ENCODE measurements at regions not wholly inside any gene's neighbourhood (a gene's known extent, or its start where the extent isn't known, plus 50 kb on each side); places are given as distances from the start of the nearest gene placed in this dataset.

DNA sequence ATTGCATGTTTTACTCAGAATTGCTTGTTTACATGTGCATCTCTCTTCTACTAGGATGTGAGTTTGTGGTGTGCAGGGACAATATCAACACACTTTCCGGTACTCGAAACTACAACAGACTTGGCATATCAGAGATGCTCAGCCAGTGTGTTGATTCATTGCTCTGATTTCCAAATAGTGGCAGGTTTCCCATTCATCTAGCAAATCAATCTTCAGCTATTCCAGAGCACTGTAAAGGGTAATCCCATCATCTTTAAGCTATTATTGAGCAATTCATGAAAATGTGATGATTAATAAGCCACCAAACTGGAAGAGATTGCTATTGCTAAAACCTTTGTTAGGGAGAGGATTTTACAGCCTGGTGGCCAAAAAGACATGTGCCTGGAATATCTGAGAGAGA, 574.2 kb upstream of the CPEB2 start:
- DNase-seq (ENCODE audit: low spot score), result no peak
- TF ChIP-seq EZH2phosphoT487 (IDR thresholded peaks at IDR 0.05) (no peak), EZH2 (IDR thresholded peaks at IDR 0.05) (no peak)
- TF ChIP-seq, protein P1, sequence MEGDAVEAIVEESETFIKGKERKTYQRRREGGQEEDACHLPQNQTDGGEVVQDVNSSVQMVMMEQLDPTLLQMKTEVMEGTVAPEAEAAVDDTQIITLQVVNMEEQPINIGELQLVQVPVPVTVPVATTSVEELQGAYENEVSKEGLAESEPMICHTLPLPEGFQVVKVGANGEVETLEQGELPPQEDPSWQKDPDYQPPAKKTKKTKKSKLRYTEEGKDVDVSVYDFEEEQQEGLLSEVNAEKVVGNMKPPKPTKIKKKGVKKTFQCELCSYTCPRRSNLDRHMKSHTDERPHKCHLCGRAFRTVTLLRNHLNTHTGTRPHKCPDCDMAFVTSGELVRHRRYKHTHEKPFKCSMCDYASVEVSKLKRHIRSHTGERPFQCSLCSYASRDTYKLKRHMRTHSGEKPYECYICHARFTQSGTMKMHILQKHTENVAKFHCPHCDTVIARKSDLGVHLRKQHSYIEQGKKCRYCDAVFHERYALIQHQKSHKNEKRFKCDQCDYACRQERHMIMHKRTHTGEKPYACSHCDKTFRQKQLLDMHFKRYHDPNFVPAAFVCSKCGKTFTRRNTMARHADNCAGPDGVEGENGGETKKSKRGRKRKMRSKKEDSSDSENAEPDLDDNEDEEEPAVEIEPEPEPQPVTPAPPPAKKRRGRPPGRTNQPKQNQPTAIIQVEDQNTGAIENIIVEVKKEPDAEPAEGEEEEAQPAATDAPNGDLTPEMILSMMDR (IDR thresholded peaks at IDR 0.05), result no peak
- Histone ChIP-seq H2AFZ (replicated peaks) (no peak overlapping the region), H3K9ac (no peak overlapping the region), H3F3A (ENCODE audit: low read depth) (no peaks in the 10 kb centered on the region), H4K20me1 (ENCODE audit: low read depth) (no peaks in the 10 kb centered on the region), H3K4me1 (no peaks in the 10 kb centered on the region), H3K79me2 (ENCODE audit: low read depth) (no peaks in the 10 kb centered on the region), H3K4me2 (no peak overlapping the region), H3K4me3 (no peak overlapping the region), H3K9me3 (ENCODE audit: low read depth) (no peaks in the 10 kb centered on the region), H3K27me3 (no peaks in the 10 kb centered on the region), H3K36me3 (no peaks in the 10 kb centered on the region), H3K27ac (no peak overlapping the region)
- H3K9me3 Mint-ChIP-seq, result peaks cover 8% of the 10 kb centered on the region
- no peaks in the 10 kb centered on the region for H3K36me3 Mint-ChIP-seq
- peaks cover 2% of the 10 kb centered on the region for H3K27me3 Mint-ChIP-seq (ENCODE audit: insufficient read depth, low read depth)
- no peaks in the 10 kb centered on the region for H3K4me1 Mint-ChIP-seq
- no peak overlapping the region for H3K27ac Mint-ChIP-seq
- H3K4me3 Mint-ChIP-seq, result no peak overlapping the region

DNA sequence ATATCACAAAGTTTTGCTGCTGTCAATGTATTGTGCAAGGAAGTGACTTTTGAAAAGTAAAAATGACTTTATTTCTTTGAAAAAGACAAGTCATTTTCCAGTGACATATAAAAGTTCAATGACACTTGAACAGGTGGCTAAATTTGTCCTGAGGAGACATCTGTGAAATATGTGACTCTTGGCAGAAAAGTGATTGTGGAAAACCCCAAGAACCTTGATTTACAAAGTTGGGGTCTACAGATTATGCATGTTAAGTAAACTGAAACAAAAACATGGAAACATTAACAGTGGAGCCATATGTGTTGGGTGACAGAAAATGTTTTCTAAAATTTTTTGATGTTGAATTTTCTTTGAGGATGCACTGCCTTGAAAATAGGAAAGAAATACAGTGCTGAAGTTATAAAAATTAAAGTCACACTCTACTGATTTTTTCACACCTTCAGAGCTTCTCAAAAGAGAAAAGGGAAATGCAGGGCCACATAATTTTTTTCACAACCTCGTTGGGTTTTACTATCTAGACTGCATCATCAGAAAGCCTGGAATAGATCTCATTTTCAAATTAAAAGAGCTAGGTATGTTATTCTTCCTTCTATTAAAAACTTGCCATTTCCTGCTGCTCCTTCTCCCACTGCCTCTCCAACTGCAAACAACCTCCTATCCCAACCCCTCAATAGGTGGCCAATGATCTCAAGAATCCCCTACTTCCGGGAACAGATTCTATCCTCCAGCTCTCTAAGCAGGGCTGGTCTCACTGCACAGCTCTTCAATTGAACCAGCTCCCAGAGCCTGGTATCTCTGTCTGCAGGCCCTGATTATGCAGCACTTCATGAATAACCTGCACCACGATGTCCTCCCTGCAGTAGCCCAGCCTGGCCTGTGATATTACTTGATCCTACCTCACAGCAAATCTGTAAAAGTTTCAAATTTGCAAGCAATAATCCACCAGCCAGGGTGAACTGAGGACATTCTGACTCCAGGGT, 570.8 kb upstream of the CPEB2 start:
- H3K4me1 ChIP-seq, result no peaks in the 10 kb centered on the region
- Mint-ChIP-seq H3K4me3 (no peak overlapping the region), H3K4me1 (no peaks in the 10 kb centered on the region), H3K27ac (no peak overlapping the region), H3K36me3 (no peaks in the 10 kb centered on the region), H3K9me3 (peaks cover 5% of the 10 kb centered on the region), H3K27me3 (ENCODE audit: insufficient read depth, low read depth) (peaks cover 2% of the 10 kb centered on the region)
- H3F3A ChIP-seq (ENCODE audit: low read depth), result no peaks in the 10 kb centered on the region
- no peak overlapping the region for H3K9ac ChIP-seq
- TF ChIP-seq EZH2phosphoT487 (IDR thresholded peaks at IDR 0.05) (no peak), EZH2 (IDR thresholded peaks at IDR 0.05) (no peak)
- TF ChIP-seq, protein P1 (IDR thresholded peaks at IDR 0.05), result no peak
- H3K27ac ChIP-seq, result no peak overlapping the region
- no peak overlapping the region for H3K4me3 ChIP-seq
- no peaks in the 10 kb centered on the region for H4K20me1 ChIP-seq (ENCODE audit: low read depth)
- H3K9me3 ChIP-seq (ENCODE audit: low read depth), result no peaks in the 10 kb centered on the region
- no peaks in the 10 kb centered on the region for H3K36me3 ChIP-seq
- H3K27me3 ChIP-seq, result no peaks in the 10 kb centered on the region
- H3K4me2 ChIP-seq, result no peak overlapping the region
- peak overlapping the region; percentile 82 for H2AFZ ChIP-seq (replicated peaks)
- no peak for DNase-seq (ENCODE audit: low spot score)
- no peaks in the 10 kb centered on the region for H3K79me2 ChIP-seq (ENCODE audit: low read depth)

DNA sequence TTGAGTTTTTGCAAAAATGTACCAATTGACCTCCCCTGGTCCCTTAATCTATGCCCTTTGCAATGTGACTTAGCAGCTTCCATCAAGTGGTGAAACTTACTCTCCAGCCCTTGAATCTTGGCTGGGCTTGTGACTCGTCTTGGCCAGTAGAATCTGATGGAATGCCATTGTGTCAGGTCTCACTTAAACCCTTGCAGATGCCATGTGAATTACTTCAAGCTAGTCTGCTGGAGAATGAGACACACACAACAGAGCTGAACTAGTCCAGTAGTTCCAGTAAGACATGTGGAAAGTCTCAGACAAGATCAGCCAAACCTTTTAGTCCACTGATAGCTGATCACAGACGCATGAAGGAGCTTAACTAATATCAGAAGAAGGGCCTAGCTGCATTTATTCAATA, 567.8 kb upstream of the CPEB2 start:
- H3K27ac Mint-ChIP-seq, result no peak overlapping the region
- Histone ChIP-seq H3K4me1 (no peaks in the 10 kb centered on the region), H3K79me2 (ENCODE audit: low read depth) (no peaks in the 10 kb centered on the region), H3K4me3 (no peak overlapping the region), H3K4me2 (no peak overlapping the region), H3K36me3 (no peaks in the 10 kb centered on the region), H4K20me1 (ENCODE audit: low read depth) (no peaks in the 10 kb centered on the region), H3K27me3 (no peaks in the 10 kb centered on the region), H3K9ac (no peak overlapping the region), H2AFZ (replicated peaks) (no peak overlapping the region), H3K27ac (no peak overlapping the region), H3K9me3 (ENCODE audit: low read depth) (no peaks in the 10 kb centered on the region), H3F3A (ENCODE audit: low read depth) (no peaks in the 10 kb centered on the region)
- no peaks in the 10 kb centered on the region for H3K27me3 Mint-ChIP-seq (ENCODE audit: insufficient read depth, low read depth)
- H3K9me3 Mint-ChIP-seq, result no peaks in the 10 kb centered on the region
- no peaks in the 10 kb centered on the region for H3K4me1 Mint-ChIP-seq
- TF ChIP-seq, protein P1 (IDR thresholded peaks at IDR 0.05), result no peak
- no peak for TF ChIP-seq EZH2 (IDR thresholded peaks at IDR 0.05)
- no peak for TF ChIP-seq EZH2phosphoT487 (IDR thresholded peaks at IDR 0.05)
- H3K36me3 Mint-ChIP-seq, result no peaks in the 10 kb centered on the region
- no peak for DNase-seq (ENCODE audit: low spot score)
- H3K4me3 Mint-ChIP-seq, result no peak overlapping the region
